ENCODE measurements at regions not wholly inside any gene's neighbourhood (a gene's known extent, or its start where the extent isn't known, plus 50 kb on each side); places are given as distances from the start of the nearest gene placed in this dataset.
"Not testable (repeated sequence)": the region's sequence is repeated elsewhere in the genome, so short reads cannot be mapped to it uniquely, and the experiment has no call there.

- TF ChIP-seq CTCF (IDR thresholded peaks at IDR 0.05): no peak
- Mint-ChIP-seq H3K27ac (ENCODE audit: unreplicated experiment) (no peak overlapping the region), H3K27me3 (ENCODE audit: low read depth) (no peaks in the 10 kb centered on the region), H3K4me1 (ENCODE audit: low read depth) (no peaks in the 10 kb centered on the region), H3K4me3 (ENCODE audit: unreplicated experiment) (no peak overlapping the region), H3K9me3 (ENCODE audit: low read depth) (peaks cover 52% of the 10 kb centered on the region), H3K36me3 (ENCODE audit: low read depth) (peaks cover 4% of the 10 kb centered on the region)
- no peak for DNase-seq (ENCODE audit: low spot score)
Measured at GRCh38 chr20:30922129-30922528, 335.3 kb upstream of the DEFB115 start.

- H3K9me3 Mint-ChIP-seq (ENCODE audit: low read depth): peaks cover 43% of the 10 kb centered on the region
- H3K4me3 Mint-ChIP-seq (ENCODE audit: unreplicated experiment): no peak overlapping the region
- no peak for TF ChIP-seq CTCF (IDR thresholded peaks at IDR 0.05)
- H3K27ac Mint-ChIP-seq (ENCODE audit: unreplicated experiment): no peak overlapping the region
- no peaks in the 10 kb centered on the region for H3K36me3 Mint-ChIP-seq (ENCODE audit: low read depth)
- no peaks in the 10 kb centered on the region for H3K4me1 Mint-ChIP-seq (ENCODE audit: low read depth)
- no peak for DNase-seq (ENCODE audit: low spot score)
- H3K27me3 Mint-ChIP-seq (ENCODE audit: low read depth): no peaks in the 10 kb centered on the region
Measured at GRCh38 chr20:30937790-30938189, 319.7 kb upstream of the DEFB115 start.

- no peak for TF ChIP-seq CTCF (IDR thresholded peaks at IDR 0.05)
Measured at GRCh38 chr20:30949761-30950160, 307.7 kb upstream of the DEFB115 start.

GRCh38 chr20:30951088-30951487 is 306.4 kb upstream of the DEFB115 start:
- H3K27me3 Mint-ChIP-seq (ENCODE audit: low read depth); H3K4me3 Mint-ChIP-seq (ENCODE audit: unreplicated experiment); H3K36me3 Mint-ChIP-seq (ENCODE audit: low read depth); DNase-seq (ENCODE audit: low spot score); H3K27ac Mint-ChIP-seq (ENCODE audit: unreplicated experiment); H3K4me1 Mint-ChIP-seq (ENCODE audit: low read depth): not testable (repeated sequence)
- peaks cover 73% of the 10 kb centered on the region for H3K9me3 Mint-ChIP-seq (ENCODE audit: low read depth)

More at GRCh38 chr20:30949761-30950160, 307.7 kb upstream of the DEFB115 start:
- DNase-seq (ENCODE audit: low spot score): peak; percentile 28
- H3K4me3 Mint-ChIP-seq (ENCODE audit: unreplicated experiment): no peak overlapping the region
- H3K9me3 Mint-ChIP-seq (ENCODE audit: low read depth): peaks cover 64% of the 10 kb centered on the region
- no peak overlapping the region for H3K27ac Mint-ChIP-seq (ENCODE audit: unreplicated experiment)
- no peaks in the 10 kb centered on the region for H3K4me1 Mint-ChIP-seq (ENCODE audit: low read depth)
- H3K36me3 Mint-ChIP-seq (ENCODE audit: low read depth): no peaks in the 10 kb centered on the region
- no peaks in the 10 kb centered on the region for H3K27me3 Mint-ChIP-seq (ENCODE audit: low read depth)

- not testable (repeated sequence) for H3K36me3 Mint-ChIP-seq (ENCODE audit: low read depth); H3K27me3 Mint-ChIP-seq (ENCODE audit: low read depth); DNase-seq (ENCODE audit: low spot score); H3K4me3 Mint-ChIP-seq (ENCODE audit: unreplicated experiment); H3K4me1 Mint-ChIP-seq (ENCODE audit: low read depth); H3K27ac Mint-ChIP-seq (ENCODE audit: unreplicated experiment)
- H3K9me3 Mint-ChIP-seq (ENCODE audit: low read depth): peaks cover 85% of the 10 kb centered on the region
Measured at GRCh38 chr20:30956649-30957048, 300.8 kb upstream of the DEFB115 start.

GRCh38 chr20:30959208-30959607 is 298.3 kb upstream of the DEFB115 start:
- H3K36me3 Mint-ChIP-seq (ENCODE audit: low read depth); DNase-seq (ENCODE audit: low spot score); H3K4me1 Mint-ChIP-seq (ENCODE audit: low read depth); H3K4me3 Mint-ChIP-seq (ENCODE audit: unreplicated experiment); H3K27me3 Mint-ChIP-seq (ENCODE audit: low read depth); H3K27ac Mint-ChIP-seq (ENCODE audit: unreplicated experiment): not testable (repeated sequence)
- peaks cover 79% of the 10 kb centered on the region for H3K9me3 Mint-ChIP-seq (ENCODE audit: low read depth)

- Mint-ChIP-seq H3K4me3 (ENCODE audit: unreplicated experiment) (no peak overlapping the region), H3K9me3 (ENCODE audit: low read depth) (peaks cover 70% of the 10 kb centered on the region), H3K36me3 (ENCODE audit: low read depth) (no peaks in the 10 kb centered on the region)
Measured at GRCh38 chr20:30963591-30963990, 293.9 kb upstream of the DEFB115 start.

GRCh38 chr20:30975859-30976258 is 281.6 kb upstream of the DEFB115 start:
- not testable (repeated sequence) for H3K36me3 Mint-ChIP-seq (ENCODE audit: low read depth); H3K4me1 Mint-ChIP-seq (ENCODE audit: low read depth); H3K27ac Mint-ChIP-seq (ENCODE audit: unreplicated experiment); H3K4me3 Mint-ChIP-seq (ENCODE audit: unreplicated experiment); H3K27me3 Mint-ChIP-seq (ENCODE audit: low read depth)
- DNase-seq (ENCODE audit: low spot score): peak; percentile 21
- H3K9me3 Mint-ChIP-seq (ENCODE audit: low read depth): peaks cover 76% of the 10 kb centered on the region

More at GRCh38 chr20:30963591-30963990, 293.9 kb upstream of the DEFB115 start:
- no peaks in the 10 kb centered on the region for H3K4me1 Mint-ChIP-seq (ENCODE audit: low read depth)
- no peak overlapping the region for H3K27ac Mint-ChIP-seq (ENCODE audit: unreplicated experiment)
- DNase-seq (ENCODE audit: low spot score): no peak
- no peaks in the 10 kb centered on the region for H3K27me3 Mint-ChIP-seq (ENCODE audit: low read depth)
- TF ChIP-seq CTCF (IDR thresholded peaks at IDR 0.05): no peak

Data from chondrocyte (in vitro differentiated cells).